Mesenchymal stem cell (in vitro differentiated cells and primary cell): ENCODE measurements at regions not wholly inside any gene's neighbourhood (a gene's known extent, or its start where the extent isn't known, plus 50 kb on each side); places are given as distances from the start of the nearest gene placed in this dataset.

Experiments
- DNase-seq: peaks from one replicate; pipeline ENCODE4 v3.0.0-alpha.2; 2013
- H2AFZ ChIP-seq: one replicate; pipeline ENCODE4 v1.6.1; 2013; ENCODE audit warnings: low read depth, mild to moderate bottlenecking, control low read depth, inconsistent platforms, low read length, moderate library complexity
- H2AK5ac ChIP-seq: 2 replicates; pipeline ENCODE4 v1.6.1; 2013; ENCODE audit warnings: low read length, moderate library complexity, mild to moderate bottlenecking, inconsistent platforms; ENCODE audit not compliant: severe bottlenecking
- H2BK120ac ChIP-seq: one replicate; pipeline ENCODE4 v1.6.1; 2013; ENCODE audit warnings: low read depth, mild to moderate bottlenecking, inconsistent platforms, low read length, moderate library complexity
- H2BK12ac ChIP-seq, 2 experiments: one replicate each; pipeline ENCODE4 v1.6.1; 2013; ENCODE audit warnings: inconsistent platforms in 2 of 2, low read length in 2 of 2, mild to moderate bottlenecking in 2 of 2, moderate library complexity in 2 of 2, control low read depth in 1 of 2
- H2BK15ac ChIP-seq: one replicate; pipeline ENCODE4 v1.6.1; 2013; ENCODE audit warnings: mild to moderate bottlenecking, low read depth, inconsistent platforms; ENCODE audit not compliant: poor library complexity, severe bottlenecking
- H2BK5ac ChIP-seq: 2 replicates; pipeline ENCODE4 v1.6.1; 2013; ENCODE audit warnings: low read depth, mild to moderate bottlenecking, low read length, control low read depth, inconsistent platforms; ENCODE audit not compliant: poor library complexity, severe bottlenecking
- H3K14ac ChIP-seq, 2 experiments: one replicate each; pipeline ENCODE4 v1.6.1; 2013; ENCODE audit warnings: inconsistent platforms in 2 of 2, low read length in 2 of 2, control low read depth in 1 of 2, mild to moderate bottlenecking in 1 of 2, moderate library complexity in 1 of 2
- H3K18ac ChIP-seq, 2 experiments: one replicate each; pipeline ENCODE4 v1.6.1; 2013; ENCODE audit warnings: inconsistent platforms in 2 of 2, low read length in 2 of 2, control low read depth in 1 of 2, low read depth in 1 of 2, mild to moderate bottlenecking in 1 of 2
- H3K23ac ChIP-seq, 2 experiments: one replicate each; pipeline ENCODE4 v1.6.1; 2013; ENCODE audit warnings: inconsistent platforms in 2 of 2, low read length in 2 of 2, mild to moderate bottlenecking in 2 of 2, moderate library complexity in 2 of 2, control low read depth in 1 of 2
- H3K27ac ChIP-seq: 2 replicates; pipeline ENCODE4 v1.5.1; 2013; ENCODE audit warnings: mild to moderate bottlenecking, moderate library complexity, low read length, control low read depth, inconsistent platforms; ENCODE audit not compliant: poor library complexity, severe bottlenecking
- H3K27me3 ChIP-seq, 2 experiments: 2 replicates each; pipeline versions ENCODE4 v1.6.1 to v1.7.0; 2013; ENCODE audit warnings: low read length in 2 of 2, mild to moderate bottlenecking in 2 of 2, moderate library complexity in 2 of 2, control low read depth in 1 of 2, inconsistent platforms in 1 of 2; ENCODE audit not compliant: control insufficient read depth in 1 of 2, insufficient read depth in 1 of 2
- H3K36me3 ChIP-seq, 2 experiments: 2 replicates each; pipeline versions ENCODE4 v1.6.1 to v1.7.0; 2013; ENCODE audit warnings: low read length in 2 of 2, control low read depth in 1 of 2, inconsistent platforms in 1 of 2, low read depth in 1 of 2, mild to moderate bottlenecking in 1 of 2; ENCODE audit not compliant: insufficient read depth in 2 of 2, control insufficient read depth in 1 of 2
- H3K4ac ChIP-seq, 2 experiments: one replicate each; pipeline ENCODE4 v1.6.1; 2013; ENCODE audit warnings: inconsistent platforms in 2 of 2, low read length in 2 of 2, mild to moderate bottlenecking in 2 of 2, moderate library complexity in 2 of 2, control low read depth in 1 of 2, low read depth in 1 of 2
- H3K4me1 ChIP-seq: 2 replicates; pipeline ENCODE4 v1.6.1; 2013; ENCODE audit warnings: low read depth, low read length, control low read depth; ENCODE audit not compliant: control insufficient read depth, insufficient read depth
- H3K4me2 ChIP-seq: 2 replicates; pipeline ENCODE4 v1.6.1; 2013; ENCODE audit warnings: low read length, mild to moderate bottlenecking, inconsistent platforms; ENCODE audit not compliant: poor library complexity, severe bottlenecking
- H3K4me3 ChIP-seq, 2 experiments: 2 replicates each; pipeline versions ENCODE4 v1.5.1 to v1.7.0; 2013; ENCODE audit warnings: low read length in 2 of 2, mild to moderate bottlenecking in 2 of 2, control low read depth in 1 of 2, low read depth in 1 of 2; ENCODE audit not compliant: insufficient read depth in 1 of 2
- H3K79me1 ChIP-seq: replicated peaks from 2 replicates; pipeline ENCODE4 v1.6.1; 2013; ENCODE audit warnings: mild to moderate bottlenecking, control low read depth, low read length, inconsistent platforms; ENCODE audit not compliant: poor library complexity, severe bottlenecking
- H3K9ac ChIP-seq: 2 replicates; pipeline ENCODE4 v1.7.0; 2013; ENCODE audit warnings: mild to moderate bottlenecking, low read length, moderate library complexity
- H3K9me3 ChIP-seq: 2 replicates; pipeline ENCODE4 v1.7.0; 2013; ENCODE audit warnings: mild to moderate bottlenecking, low read length; ENCODE audit not compliant: control insufficient read depth
- H4K8ac ChIP-seq: one replicate; pipeline ENCODE4 v1.6.1; 2013; ENCODE audit warnings: inconsistent platforms, mild to moderate bottlenecking, low read length, moderate library complexity
- H4K91ac ChIP-seq: one replicate; pipeline ENCODE4 v1.6.1; 2013; ENCODE audit warnings: mild to moderate bottlenecking, low read length, inconsistent platforms
- WGBS: methylation state at CpG from one replicate; pipeline ENCODE4 v1.1.7; 2013; ENCODE audit warnings: mixed read lengths; 5-methylcytosine and 5-hydroxymethylcytosine counted together

GRCh38 chr6:25217829-25218228 lies 61.3 kb upstream of the CARMIL1 start:
- H3K4me3 ChIP-seq = no peak overlapping the region
- no peak overlapping the region for H4K8ac ChIP-seq
- no peak overlapping the region for H2BK12ac ChIP-seq
- no peaks in the 10 kb centered on the region for H3K27me3 ChIP-seq
- no peak overlapping the region for H3K4ac ChIP-seq
- H2BK5ac ChIP-seq = no peak overlapping the region
- WGBS = 95% methylated on average over 3 of the region's 3 CpGs
- H3K18ac ChIP-seq = no peak overlapping the region
- H3K79me1 ChIP-seq = no peaks in the 10 kb centered on the region
- no peak for DNase-seq
- H2AK5ac ChIP-seq = no peak overlapping the region
- H2BK15ac ChIP-seq = peak overlapping the region; percentile 74
- no peak overlapping the region for H3K9ac ChIP-seq
- no peak overlapping the region for H4K91ac ChIP-seq
- H3K4me2 ChIP-seq = no peak overlapping the region
- H2AFZ ChIP-seq = no peak overlapping the region
- no peak overlapping the region for H2BK120ac ChIP-seq
- no peaks in the 10 kb centered on the region for H3K4me1 ChIP-seq
- no peak overlapping the region for H3K14ac ChIP-seq
- no peaks in the 10 kb centered on the region for H3K9me3 ChIP-seq
- H3K36me3 ChIP-seq = no peaks in the 10 kb centered on the region
- H3K23ac ChIP-seq = no peak overlapping the region
- H3K27ac ChIP-seq = no peak overlapping the region

GRCh38 chr6:25218346-25218745 lies 60.8 kb upstream of the CARMIL1 start:
- 94% methylated on average over 24 of the region's 24 CpGs for WGBS
- Histone ChIP-seq H3K27ac (no peak overlapping the region), H3K9me3 (no peaks in the 10 kb centered on the region), H3K4ac (no peak overlapping the region), H2BK15ac (no peak overlapping the region), H2AFZ (no peak overlapping the region), H2BK5ac (no peak overlapping the region), H3K4me2 (no peak overlapping the region), H2BK12ac (no peak overlapping the region), H3K27me3 (no peaks in the 10 kb centered on the region), H3K23ac (no peak overlapping the region), H3K36me3 (no peaks in the 10 kb centered on the region), H4K8ac (no peak overlapping the region), H2BK120ac (no peak overlapping the region), H3K4me3 (no peak overlapping the region), H3K4me1 (no peaks in the 10 kb centered on the region), H3K79me1 (no peaks in the 10 kb centered on the region), H3K9ac (no peak overlapping the region), H4K91ac (peak overlapping the region; percentile 48), H3K18ac (peak overlapping the region in 1 of 2 experiments; percentile 22), H2AK5ac (no peak overlapping the region), H3K14ac (no peak overlapping the region)
- no peak for DNase-seq

- Histone ChIP-seq H2BK120ac (no peak overlapping the region), H3K79me1 (no peaks in the 10 kb centered on the region), H3K4me3 (no peak overlapping the region)
Measured at GRCh38 chr6:25219216-25219916, 59.8 kb upstream of the CARMIL1 start.

GRCh38 chr6:25219917-25220278 lies 59.3 kb upstream of the CARMIL1 start:
- Histone ChIP-seq H3K23ac (no peak overlapping the region), H2BK5ac (no peak overlapping the region), H2AFZ (no peak overlapping the region), H3K36me3 (no peaks in the 10 kb centered on the region), H3K9me3 (no peaks in the 10 kb centered on the region), H3K18ac (no peak overlapping the region), H3K27ac (no peak overlapping the region), H2BK120ac (no peak overlapping the region), H3K4me1 (no peaks in the 10 kb centered on the region), H3K4me3 (no peak overlapping the region), H3K27me3 (no peaks in the 10 kb centered on the region), H2BK15ac (no peak overlapping the region), H3K14ac (no peak overlapping the region), H4K8ac (no peak overlapping the region), H2AK5ac (no peak overlapping the region), H3K9ac (no peak overlapping the region), H4K91ac (no peak overlapping the region), H3K4ac (no peak overlapping the region), H3K79me1 (no peaks in the 10 kb centered on the region), H2BK12ac (no peak overlapping the region), H3K4me2 (no peak overlapping the region)
- no peak for DNase-seq
- WGBS = 94% methylated on average over 2 of the region's 2 CpGs

More at GRCh38 chr6:25219216-25219916, 59.8 kb upstream of the CARMIL1 start:
- H4K91ac ChIP-seq = no peak overlapping the region
- H3K27ac ChIP-seq = no peak overlapping the region
- no peaks in the 10 kb centered on the region for H3K9me3 ChIP-seq
- H3K18ac ChIP-seq = no peak overlapping the region
- no peak overlapping the region for H2BK5ac ChIP-seq
- H3K27me3 ChIP-seq = no peaks in the 10 kb centered on the region
- no peak overlapping the region for H3K4ac ChIP-seq
- no peaks in the 10 kb centered on the region for H3K4me1 ChIP-seq
- peak overlapping the region; percentile 31 for H4K8ac ChIP-seq
- no peak overlapping the region for H2BK15ac ChIP-seq
- H3K14ac ChIP-seq = no peak overlapping the region
- 63% methylated on average over 1 of the region's 1 CpG for WGBS
- H3K4me2 ChIP-seq = no peak overlapping the region
- no peak overlapping the region for H3K23ac ChIP-seq
- no peak overlapping the region for H3K9ac ChIP-seq
- no peak overlapping the region for H2AK5ac ChIP-seq
- H2AFZ ChIP-seq = no peak overlapping the region
- H3K36me3 ChIP-seq = no peaks in the 10 kb centered on the region
- no peak for DNase-seq
- H2BK12ac ChIP-seq = no peak overlapping the region
